Neural crest cell (in vitro differentiated cells): ENCODE measurements at regions not wholly inside any gene's neighbourhood (a gene's known extent, or its start where the extent isn't known, plus 50 kb on each side); places are given as distances from the start of the nearest gene placed in this dataset.

Source experiments
- DNase-seq: peaks from one replicate; pipeline ENCODE4 v3.0.0; 2021; ENCODE audit warnings: low read depth, mixed read lengths, low spot score
- H3K27ac Mint-ChIP-seq: one replicate; pipeline ENCODE4 v1.8.0; 2021; ENCODE audit warnings: mild to moderate bottlenecking, mixed read lengths; ENCODE audit not compliant: unreplicated experiment
- H3K27me3 Mint-ChIP-seq: 2 replicates; pipeline ENCODE4 v1.8.0; 2021; ENCODE audit warnings: low read depth, mild to moderate bottlenecking, mixed read lengths
- H3K36me3 Mint-ChIP-seq: 2 replicates; pipeline ENCODE4 v1.8.0; 2021; ENCODE audit warnings: low read depth, mild to moderate bottlenecking, mixed read lengths
- H3K4me1 Mint-ChIP-seq: 2 replicates; pipeline ENCODE4 v1.8.0; 2021; ENCODE audit warnings: mixed read lengths
- H3K4me3 Mint-ChIP-seq: one replicate; pipeline ENCODE4 v1.8.0; 2021; ENCODE audit warnings: mild to moderate bottlenecking, mixed read lengths
- H3K9me3 Mint-ChIP-seq: 2 replicates; pipeline ENCODE4 v1.8.0; 2021; ENCODE audit warnings: mixed read lengths
- CTCF ChIP-seq: fragments of 200-600 bp; sonication (generic); conservative IDR thresholded peaks from 2 replicates; pipeline ENCODE4 v1.5.0; 2021; ENCODE audit warnings: antibody characterized with exemption, mild to moderate bottlenecking

GRCh38 chr7:46006723-46007122 is 85.7 kb upstream of the IGFBP3 start:
- no peak overlapping the region for H3K27ac Mint-ChIP-seq
- no peak for TF ChIP-seq CTCF
- no peak for DNase-seq
- no peaks in the 10 kb centered on the region for H3K27me3 Mint-ChIP-seq
- no peaks in the 10 kb centered on the region for H3K4me1 Mint-ChIP-seq
- H3K4me3 Mint-ChIP-seq = no peak overlapping the region
- H3K36me3 Mint-ChIP-seq = peaks cover 2% of the 10 kb centered on the region
- H3K9me3 Mint-ChIP-seq = peaks cover 20% of the 10 kb centered on the region

- no peak for TF ChIP-seq CTCF
- no peak for DNase-seq
- no peak overlapping the region for H3K4me3 Mint-ChIP-seq
- H3K36me3 Mint-ChIP-seq = peaks cover 2% of the 10 kb centered on the region
- no peaks in the 10 kb centered on the region for H3K27me3 Mint-ChIP-seq
- H3K27ac Mint-ChIP-seq = no peak overlapping the region
- H3K9me3 Mint-ChIP-seq = peaks cover 20% of the 10 kb centered on the region
- no peaks in the 10 kb centered on the region for H3K4me1 Mint-ChIP-seq
These were observed 85.1 kb upstream of the IGFBP3 start for GRCh38 chr7:46006212-46006611.

- peaks cover 20% of the 10 kb centered on the region for H3K9me3 Mint-ChIP-seq
- DNase-seq = no peak
- no peaks in the 10 kb centered on the region for H3K4me1 Mint-ChIP-seq
- no peak overlapping the region for H3K27ac Mint-ChIP-seq
- H3K27me3 Mint-ChIP-seq = no peaks in the 10 kb centered on the region
- peaks cover 2% of the 10 kb centered on the region for H3K36me3 Mint-ChIP-seq
- TF ChIP-seq CTCF = no peak
- no peak overlapping the region for H3K4me3 Mint-ChIP-seq
These were observed 83.9 kb upstream of the IGFBP3 start for GRCh38 chr7:46004965-46005364.

GRCh38 chr7:46003896-46004875 is 83.1 kb upstream of the IGFBP3 start:
- no peak overlapping the region for H3K4me3 Mint-ChIP-seq
- no peak overlapping the region for H3K27ac Mint-ChIP-seq
- H3K27me3 Mint-ChIP-seq = no peaks in the 10 kb centered on the region
- H3K4me1 Mint-ChIP-seq = no peaks in the 10 kb centered on the region
- no peak for DNase-seq
- TF ChIP-seq CTCF = no peak
- peaks cover 2% of the 10 kb centered on the region for H3K36me3 Mint-ChIP-seq
- H3K9me3 Mint-ChIP-seq = peaks cover 17% of the 10 kb centered on the region

GRCh38 chr7:46003161-46003560 is 82.1 kb upstream of the IGFBP3 start:
- H3K9me3 Mint-ChIP-seq = peaks cover 17% of the 10 kb centered on the region
- H3K4me3 Mint-ChIP-seq = no peak overlapping the region
- no peak for TF ChIP-seq CTCF
- H3K27ac Mint-ChIP-seq = no peak overlapping the region
- H3K36me3 Mint-ChIP-seq = peaks cover 2% of the 10 kb centered on the region
- no peaks in the 10 kb centered on the region for H3K27me3 Mint-ChIP-seq
- no peaks in the 10 kb centered on the region for H3K4me1 Mint-ChIP-seq
- no peak for DNase-seq
